ENCODE measurements at regions not wholly inside any gene's neighbourhood (a gene's known extent, or its start where the extent isn't known, plus 50 kb on each side); places are given as distances from the start of the nearest gene placed in this dataset.
"Not testable (repeated sequence)": the region's sequence is repeated elsewhere in the genome, so short reads cannot be mapped to it uniquely, and the experiment has no call there.

GRCh38 chr10:90224791-90225566 lies 523.6 kb downstream of the KIF20B start:
- Mint-ChIP-seq H3K4me3 (no peak overlapping the region), H3K27me3 (ENCODE audit: low read depth) (peaks cover 3% of the 10 kb centered on the region), H3K9me3 (peaks cover 2% of the 10 kb centered on the region), H3K4me1 (no peaks in the 10 kb centered on the region), H3K27ac (ENCODE audit: unreplicated experiment) (no peak overlapping the region), H3K36me3 (ENCODE audit: low read depth) (no peaks in the 10 kb centered on the region)
- no peak for DNase-seq (ENCODE audit: low read depth, low spot score)
- TF ChIP-seq CTCF (conservative IDR thresholded peaks at IDR 0.05), result no peak

- H3K4me1 Mint-ChIP-seq, result no peaks in the 10 kb centered on the region
- no peak for TF ChIP-seq CTCF (conservative IDR thresholded peaks at IDR 0.05)
- H3K4me3 Mint-ChIP-seq, result no peak overlapping the region
- no peak for DNase-seq (ENCODE audit: low read depth, low spot score)
- no peaks in the 10 kb centered on the region for H3K36me3 Mint-ChIP-seq (ENCODE audit: low read depth)
- H3K27me3 Mint-ChIP-seq (ENCODE audit: low read depth), result peaks cover 6% of the 10 kb centered on the region
- no peak overlapping the region for H3K27ac Mint-ChIP-seq (ENCODE audit: unreplicated experiment)
- peaks cover 6% of the 10 kb centered on the region for H3K9me3 Mint-ChIP-seq
Measured at GRCh38 chr10:90226517-90226916, 525.1 kb downstream of the KIF20B start.

- TF ChIP-seq CTCF (conservative IDR thresholded peaks at IDR 0.05), result no peak
- DNase-seq (ENCODE audit: low read depth, low spot score), result no peak
- Mint-ChIP-seq H3K27ac (ENCODE audit: unreplicated experiment) (no peak overlapping the region), H3K36me3 (ENCODE audit: low read depth) (no peaks in the 10 kb centered on the region), H3K27me3 (ENCODE audit: low read depth) (peaks cover 6% of the 10 kb centered on the region), H3K9me3 (peaks cover 6% of the 10 kb centered on the region), H3K4me3 (no peak overlapping the region), H3K4me1 (no peaks in the 10 kb centered on the region)
Measured at GRCh38 chr10:90227217-90227656, 525.8 kb downstream of the KIF20B start.

GRCh38 chr10:90227786-90228185 lies 526.4 kb downstream of the KIF20B start:
- Mint-ChIP-seq H3K4me3 (no peak overlapping the region), H3K36me3 (ENCODE audit: low read depth) (no peaks in the 10 kb centered on the region), H3K4me1 (no peaks in the 10 kb centered on the region), H3K27ac (ENCODE audit: unreplicated experiment) (no peak overlapping the region), H3K27me3 (ENCODE audit: low read depth) (peaks cover 6% of the 10 kb centered on the region), H3K9me3 (peaks cover 7% of the 10 kb centered on the region)
- DNase-seq (ENCODE audit: low read depth, low spot score), result no peak
- no peak for TF ChIP-seq CTCF (conservative IDR thresholded peaks at IDR 0.05)

- no peak for TF ChIP-seq CTCF (conservative IDR thresholded peaks at IDR 0.05)
- H3K4me1 Mint-ChIP-seq, result no peaks in the 10 kb centered on the region
- H3K36me3 Mint-ChIP-seq (ENCODE audit: low read depth), result no peaks in the 10 kb centered on the region
- H3K27me3 Mint-ChIP-seq (ENCODE audit: low read depth), result peaks cover 6% of the 10 kb centered on the region
- no peak overlapping the region for H3K4me3 Mint-ChIP-seq
- no peak overlapping the region for H3K27ac Mint-ChIP-seq (ENCODE audit: unreplicated experiment)
- DNase-seq (ENCODE audit: low read depth, low spot score), result no peak
- H3K9me3 Mint-ChIP-seq, result peaks cover 13% of the 10 kb centered on the region
Measured at GRCh38 chr10:90229486-90229885, 528.1 kb downstream of the KIF20B start.

GRCh38 chr10:90233805-90234204 lies 532.4 kb downstream of the KIF20B start:
- H3K4me3 Mint-ChIP-seq; H3K27ac Mint-ChIP-seq (ENCODE audit: unreplicated experiment); DNase-seq (ENCODE audit: low read depth, low spot score); H3K27me3 Mint-ChIP-seq (ENCODE audit: low read depth); H3K36me3 Mint-ChIP-seq (ENCODE audit: low read depth); H3K4me1 Mint-ChIP-seq: not testable (repeated sequence)
- H3K9me3 Mint-ChIP-seq, result peaks cover 13% of the 10 kb centered on the region

All from neural crest cell (in vitro differentiated cells).